PC-3 (cell line): ENCODE measurements at regions not wholly inside any gene's neighbourhood (a gene's known extent, or its start where the extent isn't known, plus 50 kb on each side); places are given as distances from the start of the nearest gene placed in this dataset.

Experiments used
- ATAC-seq: fragments of 200-7000 bp; cut with Tn5 transposase; 2 replicates; pipeline ENCODE4 v1.9.1; 2020; ENCODE audit warnings: mild to moderate bottlenecking, moderate library complexity
- BruUV-seq: library from RNA; stranded (reverse); fragments of 400-500 nt; replicated peaks from 2 replicates; lab custom pipeline; 2021; lab: Mats Ljungman, UMichigan
- CTCF ChIA-PET: fragments of 300-600 bp; sonication (Branson Sonifier 250); formaldehyde crosslinking; loops from one replicate; lab custom pipeline; 2022; ENCODE audit warnings: antibody characterized with exemption; lab: Charles Lee
- POLR2A ChIA-PET: fragments of 300-600 bp; sonication (Branson Sonifier 250); formaldehyde crosslinking; loops from one replicate; lab custom pipeline; 2022; ENCODE audit warnings: antibody characterized with exemption; ENCODE audit not compliant: unreplicated experiment; lab: Charles Lee
- DNase-seq: peaks from one replicate; pipeline ENCODE4 v3.0.0-alpha.2; 2015
- H2AFZ ChIP-seq: fragments of 300-600 bp; sonication (generic); 2 replicates; pipeline ENCODE4 v1.6.0; 2016; ENCODE audit warnings: antibody characterized with exemption, low read length
- H3F3A ChIP-seq: fragments of 300-600 bp; sonication (generic); one replicate; pipeline ENCODE4 v1.6.0; 2017; ENCODE audit warnings: antibody characterized with exemption, low read length, control low read depth, mild to moderate bottlenecking; ENCODE audit not compliant: unreplicated experiment
- H3K27ac ChIP-seq: fragments of 300-600 bp; sonication (generic); 2 replicates; pipeline ENCODE4 v1.5.1; 2016; ENCODE audit warnings: mild to moderate bottlenecking, low read length
- H3K27me3 ChIP-seq: fragments of 300-600 bp; sonication (generic); 2 replicates; pipeline ENCODE4 v1.6.1; 2016; ENCODE audit warnings: low read length, mixed read lengths
- H3K36me3 ChIP-seq: fragments of 300-600 bp; sonication (generic); 2 replicates; pipeline ENCODE4 v1.6.1; 2016; ENCODE audit warnings: low read depth, mixed run types, low read length, mixed read lengths
- H3K4me1 ChIP-seq: fragments of 300-600 bp; sonication (generic); 2 replicates; pipeline ENCODE4 v1.5.1; 2016; ENCODE audit warnings: low read length; ENCODE audit not compliant: insufficient read depth
- H3K4me2 ChIP-seq: fragments of 300-600 bp; sonication (generic); 2 replicates; pipeline ENCODE4 v1.6.0; 2016; ENCODE audit warnings: low read length
- H3K4me3 ChIP-seq: fragments of 300-600 bp; sonication (generic); 2 replicates; pipeline ENCODE4 v1.5.1; 2016; ENCODE audit warnings: mild to moderate bottlenecking, low read length, mixed read lengths
- H3K79me2 ChIP-seq: fragments of 300-600 bp; sonication (generic); 2 replicates; pipeline ENCODE4 v1.6.1; 2017; ENCODE audit warnings: low read length, mixed read lengths
- H3K9ac ChIP-seq: fragments of 300-600 bp; sonication (generic); 2 replicates; pipeline ENCODE4 v1.6.0; 2016; ENCODE audit warnings: mild to moderate bottlenecking, low read length
- H3K9me2 ChIP-seq: fragments of 300-600 bp; sonication (generic); replicated peaks from 2 replicates; pipeline ENCODE4 v1.6.1; 2016; ENCODE audit warnings: mixed run types, low read length, mixed read lengths
- H3K9me3 ChIP-seq: fragments of 300-600 bp; sonication (generic); 2 replicates; pipeline ENCODE4 v1.6.1; 2016; ENCODE audit warnings: low read length, mixed read lengths
- H4K20me1 ChIP-seq: fragments of 300-600 bp; sonication (generic); 2 replicates; pipeline ENCODE4 v1.6.1; 2016; ENCODE audit warnings: low read length, mixed read lengths
- CTCF ChIP-seq: fragments of 300-600 bp; sonication (generic); conservative IDR thresholded peaks from 2 replicates; pipeline ENCODE4 v1.5.1; 2017; ENCODE audit warnings: antibody characterized with exemption, low read depth, mild to moderate bottlenecking, low read length
- EZH2 ChIP-seq: fragments of 300-600 bp; sonication (generic); IDR thresholded peaks from one replicate; pipeline ENCODE4 v1.6.1; 2017; ENCODE audit warnings: antibody characterized with exemption, mild to moderate bottlenecking, low read length; ENCODE audit not compliant: unreplicated experiment
- EZH2phosphoT487 ChIP-seq: fragments of 300-600 bp; sonication (generic); IDR thresholded peaks from 2 replicates; pipeline ENCODE4 v1.6.1; 2018; ENCODE audit warnings: mild to moderate bottlenecking, antibody characterized with exemption, low read length, borderline replicate concordance
- intact Hi-C: fragments of 100-400 bp; cut with micrococcal nuclease; formaldehyde crosslinking; loops from 2 replicates; pipeline ENCODE4 v1.9.0; 2023

GRCh38 chr4:125111323-125111722, 203.4 kb upstream of the FAT4 start:
- peaks cover 9% of the 10 kb centered on the region for H3K4me1 ChIP-seq
- H3K9me3 ChIP-seq, result no peaks in the 10 kb centered on the region
- no peak overlapping the region for H3K27ac ChIP-seq
- no peak overlapping the region for H3K4me2 ChIP-seq
- ATAC-seq, result no peak
- intact Hi-C loops, result no loop called here
- ChIA-PET CTCF (no interaction called here), POLR2A (no interaction called here)
- TF ChIP-seq EZH2phosphoT487 (no peak), CTCF (no peak), EZH2 (no peak)
- no peaks in the 10 kb centered on the region for H3F3A ChIP-seq
- no peaks in the 10 kb centered on the region for H3K9me2 ChIP-seq
- H4K20me1 ChIP-seq, result no peaks in the 10 kb centered on the region
- no peak overlapping the region for H2AFZ ChIP-seq
- BruUV-seq, result no TSS peak
- no peak overlapping the region for H3K9ac ChIP-seq
- H3K27me3 ChIP-seq, result no peaks in the 10 kb centered on the region
- no peak overlapping the region for H3K4me3 ChIP-seq
- H3K36me3 ChIP-seq, result no peaks in the 10 kb centered on the region
- no peak for DNase-seq
- H3K79me2 ChIP-seq, result no peaks in the 10 kb centered on the region

- no peaks in the 10 kb centered on the region for H3K4me1 ChIP-seq
- ATAC-seq (no peak), DNase-seq (no peak)
- no peak overlapping the region for H3K4me3 ChIP-seq
- H3K27ac ChIP-seq, result no peak overlapping the region
- BruUV-seq, result no TSS peak
- TF ChIP-seq CTCF (no peak), EZH2 (no peak), EZH2phosphoT487 (no peak)
- no peaks in the 10 kb centered on the region for H3K9me3 ChIP-seq
- H3F3A ChIP-seq, result no peaks in the 10 kb centered on the region
- H3K9ac ChIP-seq, result no peak overlapping the region
- no peaks in the 10 kb centered on the region for H3K79me2 ChIP-seq
- POLR2A ChIA-PET, result no interaction called here
- H3K36me3 ChIP-seq, result no peaks in the 10 kb centered on the region
- intact Hi-C loops, result no loop called here
- H4K20me1 ChIP-seq, result no peaks in the 10 kb centered on the region
- H3K27me3 ChIP-seq, result no peaks in the 10 kb centered on the region
- H3K4me2 ChIP-seq, result no peak overlapping the region
- no peak overlapping the region for H2AFZ ChIP-seq
- H3K9me2 ChIP-seq, result no peaks in the 10 kb centered on the region
- CTCF ChIA-PET, result no interaction called here
These were observed 209.2 kb upstream of the FAT4 start for GRCh38 chr4:125105561-125105960.

- Histone ChIP-seq H3F3A (no peaks in the 10 kb centered on the region), H3K4me1 (no peaks in the 10 kb centered on the region), H3K9ac (no peak overlapping the region), H3K4me3 (no peak overlapping the region), H3K79me2 (no peaks in the 10 kb centered on the region), H3K9me3 (no peaks in the 10 kb centered on the region), H3K4me2 (no peak overlapping the region), H3K27ac (no peak overlapping the region), H3K27me3 (no peaks in the 10 kb centered on the region), H4K20me1 (no peaks in the 10 kb centered on the region), H2AFZ (no peak overlapping the region), H3K36me3 (no peaks in the 10 kb centered on the region), H3K9me2 (no peaks in the 10 kb centered on the region)
- no TSS peak for BruUV-seq
- DNase-seq (no peak), ATAC-seq (no peak)
- TF ChIP-seq EZH2 (no peak), CTCF (no peak), EZH2phosphoT487 (no peak)
- CTCF ChIA-PET, result no interaction called here
- POLR2A ChIA-PET, result no interaction called here
- intact Hi-C loops, result no loop called here
These were observed 210.1 kb upstream of the FAT4 start for GRCh38 chr4:125104616-125105015.
